HG02981 (cell line): ENCODE measurements at regions not wholly inside any gene's neighbourhood (a gene's known extent, or its start where the extent isn't known, plus 50 kb on each side); places are given as distances from the start of the nearest gene placed in this dataset.
"Not testable (repeated sequence)": the region's sequence is repeated elsewhere in the genome, so short reads cannot be mapped to it uniquely, and the experiment has no call there.

ENCODE experiments used
- ATAC-seq: cut with Tn5 transposase; IDR thresholded peaks from one replicate; pipeline ENCODE4 v1.9.1; 2021; ENCODE audit warnings: mild to moderate bottlenecking, moderate library complexity; ENCODE audit not compliant: unreplicated experiment

- no peak for ATAC-seq
Measured at GRCh38 chr1:187788718-187789117, 960.0 kb downstream of the PLA2G4A start.

- ATAC-seq = no peak
Measured at GRCh38 chr1:187790724-187791123, 962.0 kb downstream of the PLA2G4A start.

GRCh38 chr1:187794561-187794960 is 965.8 kb downstream of the PLA2G4A start:
- no peak for ATAC-seq

- ATAC-seq = no peak
Measured at GRCh38 chr1:187809549-187809948, 980.8 kb downstream of the PLA2G4A start.

GRCh38 chr1:187816646-187817045 is 987.9 kb downstream of the PLA2G4A start:
- no peak for ATAC-seq

GRCh38 chr1:187817782-187818181 is 989.0 kb downstream of the PLA2G4A start:
- no peak for ATAC-seq

- ATAC-seq = no peak
Measured at GRCh38 chr1:187819086-187819485, 990.3 kb downstream of the PLA2G4A start.

- ATAC-seq = no peak
Measured at GRCh38 chr1:187836557-187836956, 1007.8 kb downstream of the PLA2G4A start.

- ATAC-seq = no peak
Measured at GRCh38 chr1:187837787-187838186, 1009.0 kb downstream of the PLA2G4A start.

- no peak for ATAC-seq
Measured at GRCh38 chr1:187838335-187839293, 1009.9 kb downstream of the PLA2G4A start.

GRCh38 chr1:187839873-187840272 is 1011.1 kb downstream of the PLA2G4A start:
- no peak for ATAC-seq

- no peak for ATAC-seq
Measured at GRCh38 chr1:187840557-187840956, 1011.8 kb downstream of the PLA2G4A start.

- no peak for ATAC-seq
Measured at GRCh38 chr1:187842406-187843165, 1013.8 kb downstream of the PLA2G4A start.

GRCh38 chr1:187844313-187844712 is 1015.6 kb downstream of the PLA2G4A start:
- no peak for ATAC-seq

- no peak for ATAC-seq
Measured at GRCh38 chr1:187847531-187847930, 1018.8 kb downstream of the PLA2G4A start.

GRCh38 chr1:187848321-187848720 is 1019.6 kb downstream of the PLA2G4A start:
- ATAC-seq = no peak

- ATAC-seq = not testable (repeated sequence)
Measured at GRCh38 chr1:187850146-187850545, 1021.4 kb downstream of the PLA2G4A start.

- ATAC-seq = no peak
Measured at GRCh38 chr1:187853505-187853904, 1024.8 kb downstream of the PLA2G4A start.

GRCh38 chr1:187854457-187854856 is 1025.7 kb downstream of the PLA2G4A start:
- no peak for ATAC-seq

GRCh38 chr1:187862506-187862905 is 1033.8 kb downstream of the PLA2G4A start:
- no peak for ATAC-seq

GRCh38 chr1:187870552-187870951 is 1041.8 kb downstream of the PLA2G4A start:
- no peak for ATAC-seq
